Transverse colon (tissue), 3 donors: ENCODE measurements at regions not wholly inside any gene's neighbourhood (a gene's known extent, or its start where the extent isn't known, plus 50 kb on each side); places are given as distances from the start of the nearest gene placed in this dataset.

Source experiments
- CTCF ChIP-seq, 5 experiments: fragments of 200-600 bp in 3 of 5; fragments of 450-650 bp in 2 of 5; sonication (generic) in 3 of 5; IDR thresholded peaks; 1 replicate in 2 of 5; 2 replicates in 3 of 5; pipeline ENCODE4 v1.5.1; 2016 to 2017; ENCODE audit warnings: antibody characterized with exemption in 5 of 5, inconsistent platforms in 3 of 5, mild to moderate bottlenecking in 2 of 5, moderate library complexity in 1 of 5
- POLR2A ChIP-seq: fragments of 450-650 bp; IDR thresholded peaks from one replicate; pipeline ENCODE4 v1.6.1; 2016; ENCODE audit warnings: antibody characterized with exemption, mild to moderate bottlenecking, moderate library complexity

DNA sequence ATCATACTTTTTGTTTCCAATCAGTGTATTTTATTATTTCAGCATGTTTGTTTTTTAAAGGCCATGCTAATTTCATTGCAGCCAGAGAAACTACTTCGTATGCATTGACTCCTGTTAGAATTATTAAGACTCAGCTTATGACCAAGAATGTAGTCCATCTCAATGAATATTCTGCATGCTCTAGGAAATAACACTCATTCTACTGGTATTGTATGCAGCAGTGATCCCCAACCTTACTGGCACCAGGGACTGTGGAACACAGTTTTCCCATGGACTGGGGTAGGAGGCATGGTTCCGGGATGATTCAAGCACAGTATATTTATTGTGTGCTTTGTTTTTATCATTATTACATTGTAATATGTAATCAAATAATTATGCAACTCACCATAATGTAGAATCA is 356.9 kb downstream of the DSEL start:
- TF ChIP-seq CTCF (IDR thresholded peaks at IDR 0.05) (no peak), POLR2A (no peak)
